ENCODE measurements at regions not wholly inside any gene's neighbourhood (a gene's known extent, or its start where the extent isn't known, plus 50 kb on each side); places are given as distances from the start of the nearest gene placed in this dataset.

GRCh38 chr15:87080547-87080946, 1000.9 kb downstream of the AGBL1 start:
- no peak for DNase-seq (ENCODE audit: low read depth, low spot score)
